ENCODE measurements at regions not wholly inside any gene's neighbourhood (a gene's known extent, or its start where the extent isn't known, plus 50 kb on each side); places are given as distances from the start of the nearest gene placed in this dataset.

DNA sequence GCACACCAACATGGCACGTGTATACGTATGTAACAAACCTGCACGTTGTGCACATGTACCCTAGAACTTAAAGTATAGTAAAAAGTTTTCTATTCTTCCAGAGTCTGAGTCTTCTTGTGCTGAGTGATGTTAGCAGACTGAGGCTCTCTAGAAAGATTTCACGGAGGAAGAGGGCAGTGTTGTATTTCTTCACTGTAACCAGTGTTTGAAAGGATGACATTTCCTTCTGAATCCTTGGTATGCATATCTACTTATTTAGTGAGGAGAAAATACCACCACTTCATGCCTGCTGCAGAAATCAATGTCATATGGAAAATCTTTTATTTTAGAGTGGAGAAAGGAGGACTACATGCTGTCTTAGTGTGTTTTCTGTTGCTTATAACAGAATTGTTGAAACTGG, 357.1 kb downstream of the CCDC85A start:
- H3K36me3 ChIP-seq (ENCODE audit: insufficient read depth in 1 of 2, low read depth in 1 of 2) = no peaks in the 10 kb centered on the region
- no peaks in the 10 kb centered on the region for H3K4me1 ChIP-seq
- intact Hi-C loops (cut with DNase I) = no loop called here
- 19 to 61% (median 61%) methylated on average over 4 of the region's 4 CpGs for WGBS, 3 donors
- no peaks in the 10 kb centered on the region for H3K27me3 ChIP-seq (ENCODE audit: insufficient read depth in 3 of 3, low read length in 2 of 3)
- no peak for DNase-seq
- no peak for ATAC-seq
- H3K27ac ChIP-seq = no peak overlapping the region
- peaks cover 2% of the 10 kb centered on the region for H3K9me3 ChIP-seq
- no peak overlapping the region for H3K4me3 ChIP-seq
- TF ChIP-seq, protein P1, sequence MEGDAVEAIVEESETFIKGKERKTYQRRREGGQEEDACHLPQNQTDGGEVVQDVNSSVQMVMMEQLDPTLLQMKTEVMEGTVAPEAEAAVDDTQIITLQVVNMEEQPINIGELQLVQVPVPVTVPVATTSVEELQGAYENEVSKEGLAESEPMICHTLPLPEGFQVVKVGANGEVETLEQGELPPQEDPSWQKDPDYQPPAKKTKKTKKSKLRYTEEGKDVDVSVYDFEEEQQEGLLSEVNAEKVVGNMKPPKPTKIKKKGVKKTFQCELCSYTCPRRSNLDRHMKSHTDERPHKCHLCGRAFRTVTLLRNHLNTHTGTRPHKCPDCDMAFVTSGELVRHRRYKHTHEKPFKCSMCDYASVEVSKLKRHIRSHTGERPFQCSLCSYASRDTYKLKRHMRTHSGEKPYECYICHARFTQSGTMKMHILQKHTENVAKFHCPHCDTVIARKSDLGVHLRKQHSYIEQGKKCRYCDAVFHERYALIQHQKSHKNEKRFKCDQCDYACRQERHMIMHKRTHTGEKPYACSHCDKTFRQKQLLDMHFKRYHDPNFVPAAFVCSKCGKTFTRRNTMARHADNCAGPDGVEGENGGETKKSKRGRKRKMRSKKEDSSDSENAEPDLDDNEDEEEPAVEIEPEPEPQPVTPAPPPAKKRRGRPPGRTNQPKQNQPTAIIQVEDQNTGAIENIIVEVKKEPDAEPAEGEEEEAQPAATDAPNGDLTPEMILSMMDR (IDR thresholded peaks at IDR 0.05) = no peak

DNA sequence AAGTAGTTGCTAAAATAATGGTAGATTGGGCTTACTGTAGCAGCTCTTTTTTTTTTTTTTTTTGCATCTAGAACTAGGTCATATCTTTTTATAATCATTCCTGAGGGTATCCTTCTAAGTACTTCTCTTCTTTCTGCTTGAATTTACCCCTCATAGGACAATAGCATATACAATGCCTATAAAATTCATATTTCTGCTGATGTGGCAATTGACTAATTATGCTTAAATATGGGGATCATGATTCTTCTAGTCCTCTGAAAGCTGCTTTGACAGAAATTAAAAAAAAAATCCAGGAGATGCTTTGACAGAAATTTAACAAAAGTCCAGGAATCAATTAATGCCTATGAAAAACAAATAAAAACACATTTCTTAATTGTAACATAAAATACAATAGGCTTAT, 358.4 kb downstream of the CCDC85A start:
- ATAC-seq (no peak), DNase-seq (no peak)
- intact Hi-C loops (cut with DNase I) = no loop called here
- no peaks in the 10 kb centered on the region for H3K27me3 ChIP-seq (ENCODE audit: insufficient read depth in 3 of 3, low read length in 2 of 3)
- H3K9me3 ChIP-seq = peaks cover 2% of the 10 kb centered on the region
- TF ChIP-seq, protein P1 (IDR thresholded peaks at IDR 0.05) = no peak
- no peak overlapping the region for H3K4me3 ChIP-seq
- no peak overlapping the region for H3K27ac ChIP-seq
- no peaks in the 10 kb centered on the region for H3K4me1 ChIP-seq
- no peaks in the 10 kb centered on the region for H3K36me3 ChIP-seq (ENCODE audit: insufficient read depth in 1 of 2, low read depth in 1 of 2)

DNA sequence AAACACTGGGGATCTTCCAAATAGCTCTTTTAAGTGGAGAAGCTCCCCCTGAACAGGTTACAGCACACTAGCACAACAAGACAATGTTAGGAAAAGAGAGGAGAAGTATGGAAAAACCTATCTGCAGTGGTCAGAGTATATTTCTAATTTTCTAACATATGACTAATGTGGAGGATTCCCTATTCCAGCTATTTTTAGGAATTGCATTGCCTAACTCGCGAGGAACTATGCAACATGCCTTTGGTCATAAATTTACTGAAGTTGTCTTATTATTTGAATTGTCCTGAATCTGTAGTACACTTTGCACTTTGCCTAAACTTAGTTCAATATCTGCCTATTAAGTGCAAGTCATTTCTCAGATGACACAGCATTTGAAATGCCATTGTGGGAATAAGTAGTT, 381.4 kb downstream of the CCDC85A start:
- intact Hi-C loops (cut with DNase I) = no loop called here
- H3K27me3 ChIP-seq (ENCODE audit: insufficient read depth in 3 of 3, low read length in 2 of 3) = no peaks in the 10 kb centered on the region
- H3K4me1 ChIP-seq = no peaks in the 10 kb centered on the region
- ATAC-seq = no peak
- no peaks in the 10 kb centered on the region for H3K9me3 ChIP-seq
- no peak for DNase-seq
- TF ChIP-seq, protein P1 (IDR thresholded peaks at IDR 0.05) = no peak
- no peak overlapping the region for H3K27ac ChIP-seq
- 31 to 77% (median 63%) methylated on average over 2 of the region's 2 CpGs for whole genome bisulfite sequencing, 3 donors
- no peaks in the 10 kb centered on the region for H3K36me3 ChIP-seq (ENCODE audit: insufficient read depth in 1 of 2, low read depth in 1 of 2)
- no peak overlapping the region for H3K4me3 ChIP-seq

DNA sequence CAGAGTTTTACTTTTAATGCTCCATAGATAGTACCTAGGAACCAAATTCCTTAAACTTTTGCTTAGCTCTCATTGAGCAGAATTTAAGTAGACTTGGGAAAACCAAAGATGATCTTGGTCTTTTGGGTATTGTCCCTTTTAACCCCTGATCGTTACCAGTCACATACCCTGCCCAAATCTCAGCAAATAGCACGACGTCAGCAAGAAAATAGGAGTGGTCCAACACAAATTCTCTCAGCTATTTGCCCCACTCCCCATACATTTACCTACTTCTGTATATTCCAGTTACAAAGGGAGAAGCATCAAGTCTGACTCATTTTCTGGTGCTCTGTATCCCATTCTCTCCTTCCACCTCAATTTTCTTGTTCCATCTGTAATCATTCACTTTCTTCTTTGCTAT, 387.3 kb downstream of the CCDC85A start:
- ATAC-seq (no peak), DNase-seq (no peak)
- 74 to 83% (median 78%) methylated on average over 3 of the region's 3 CpGs for WGBS, 3 donors
- Histone ChIP-seq H3K27me3 (ENCODE audit: insufficient read depth in 3 of 3, low read length in 2 of 3) (no peaks in the 10 kb centered on the region), H3K36me3 (ENCODE audit: insufficient read depth in 1 of 2, low read depth in 1 of 2) (no peaks in the 10 kb centered on the region), H3K4me1 (no peaks in the 10 kb centered on the region), H3K27ac (no peak overlapping the region), H3K9me3 (peaks cover 1% of the 10 kb centered on the region), H3K4me3 (no peak overlapping the region)
- TF ChIP-seq, protein P1 (IDR thresholded peaks at IDR 0.05) = no peak
- intact Hi-C loops (cut with DNase I) = no loop called here

DNA sequence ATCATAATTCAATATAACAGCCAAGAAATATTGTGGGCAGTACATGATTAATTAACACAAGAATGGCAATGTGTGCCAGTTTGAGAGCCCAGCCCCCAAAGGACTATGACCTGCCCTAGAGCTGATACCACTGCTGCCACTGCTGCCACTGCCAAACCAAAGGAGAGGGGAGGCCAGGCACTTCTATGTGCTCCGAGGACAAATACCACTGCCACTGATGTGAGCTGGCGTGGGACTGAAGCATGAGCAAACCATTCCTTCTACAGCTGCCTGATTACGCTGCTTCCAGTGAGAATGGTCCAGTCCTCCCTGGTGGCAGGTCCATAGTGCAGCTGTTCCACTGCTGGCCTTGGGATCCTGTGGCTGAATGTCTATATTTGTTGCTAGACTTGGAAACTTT, 392.2 kb downstream of the CCDC85A start:
- peak in 1 of 4 donors; percentile 91 for ATAC-seq
- Histone ChIP-seq H3K27me3 (ENCODE audit: insufficient read depth in 3 of 3, low read length in 2 of 3) (no peaks in the 10 kb centered on the region), H3K27ac (no peak overlapping the region), H3K9me3 (peaks cover 10% of the 10 kb centered on the region), H3K4me1 (no peaks in the 10 kb centered on the region), H3K36me3 (ENCODE audit: insufficient read depth in 1 of 2, low read depth in 1 of 2) (no peaks in the 10 kb centered on the region), H3K4me3 (no peak overlapping the region)
- no peak for DNase-seq
- TF ChIP-seq, protein P1 (IDR thresholded peaks at IDR 0.05) = no peak
- 24 to 66% (median 49%) methylated on average over 3 of the region's 3 CpGs for WGBS, 3 donors
- intact Hi-C loops (cut with DNase I) = no loop called here
